ENCODE measurements at regions not wholly inside any gene's neighbourhood (a gene's known extent, or its start where the extent isn't known, plus 50 kb on each side); places are given as distances from the start of the nearest gene placed in this dataset.

DNA sequence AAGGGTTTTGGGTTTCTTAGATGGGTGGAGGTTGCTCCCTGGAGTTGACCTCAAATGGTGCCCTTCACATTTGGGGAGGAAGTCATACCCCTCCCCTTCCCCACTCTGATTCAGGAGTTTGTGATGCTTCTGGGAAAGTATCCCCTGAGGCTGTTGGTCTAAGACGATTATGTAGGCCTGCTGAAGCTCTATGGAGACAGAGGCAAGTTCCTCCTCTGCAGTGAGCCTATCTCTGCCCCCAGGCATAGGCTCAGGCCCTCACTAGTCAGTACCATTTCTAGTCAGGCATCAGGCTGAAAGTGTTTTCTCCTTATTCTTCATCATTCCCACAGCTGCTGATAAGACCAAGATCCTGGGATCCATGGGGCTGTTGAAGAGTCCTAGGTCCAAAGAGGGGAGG lies 271.6 kb upstream of the NUDT12 start:
- POLR2A ChIA-PET = no interaction called here
- no peaks in the 10 kb centered on the region; a peak in 1 of 4 replicates for H3K4me1 ChIP-seq (ENCODE audit: control insufficient read depth in 1 of 2, insufficient read depth in 2 of 2, low read depth in 1 of 2, low read length in 1 of 2)
- no peaks in the 10 kb centered on the region for H3K36me3 ChIP-seq (replicated peaks in 1 of 2; ENCODE audit: control insufficient read depth in 1 of 2, insufficient read depth in 2 of 2, low read length in 1 of 2)
- no peak overlapping the region for H3K9ac ChIP-seq
- H3K9me3 ChIP-seq = no peaks in the 10 kb centered on the region
- CTCF ChIA-PET = interaction anchor here (0.8 to 1.7 kb wide), 2 partner anchors 10 to 26 kb away, joined by 3 to 5 read pairs; no protein-coding TSS in a partner anchor
- no peaks in the 10 kb centered on the region for H4K20me1 ChIP-seq (ENCODE audit: insufficient read depth)
- no peaks in the 10 kb centered on the region for H3K79me2 ChIP-seq (ENCODE audit: insufficient read depth)
- H3F3A ChIP-seq (replicated peaks; ENCODE audit: insufficient read depth) = no peaks in the 10 kb centered on the region
- WGBS (ENCODE audit: low lambda C conversion rate) = no CpG with 5 or more reads among the region's 1 CpG
- no peak overlapping the region for H3K4me2 ChIP-seq
- no peaks in the 10 kb centered on the region for H3K27me3 ChIP-seq (ENCODE audit: insufficient read depth)
- H3K27ac ChIP-seq (ENCODE audit: low read depth in 2 of 2, low read length in 1 of 2) = no peak overlapping the region
- H2AFZ ChIP-seq (ENCODE audit: low read depth) = no peak overlapping the region
- no peak for DNase-seq
- no peak overlapping the region for H3K4me3 ChIP-seq (ENCODE audit: low read depth in 2 of 2, low read length in 1 of 2)
- H3K9me2 ChIP-seq = no peaks in the 10 kb centered on the region
- TF ChIP-seq, protein P1, sequence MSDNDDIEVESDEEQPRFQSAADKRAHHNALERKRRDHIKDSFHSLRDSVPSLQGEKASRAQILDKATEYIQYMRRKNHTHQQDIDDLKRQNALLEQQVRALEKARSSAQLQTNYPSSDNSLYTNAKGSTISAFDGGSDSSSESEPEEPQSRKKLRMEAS (IDR thresholded peaks at IDR 0.05; ENCODE audit: low read depth) = no peak
- no peak for TF ChIP-seq TEAD4 (IDR thresholded peaks at IDR 0.05; ENCODE audit: borderline replicate concordance, insufficient read depth)
- TF ChIP-seq FOXJ3 (CRISPR knock-in tag; IDR thresholded peaks at IDR 0.05) = no peak
- no peak for TF ChIP-seq REST (IDR thresholded peaks at IDR 0.05; ENCODE audit: low read depth, low read length)
- no peak for TF ChIP-seq TAF1 (IDR thresholded peaks at IDR 0.05; ENCODE audit: borderline replicate concordance, low read depth, low read length)
- TF ChIP-seq JUND (IDR thresholded peaks at IDR 0.05) = no peak
- TF ChIP-seq YY1 (IDR thresholded peaks at IDR 0.05; ENCODE audit: low read depth) = no peak
- TF ChIP-seq, protein P2, sequence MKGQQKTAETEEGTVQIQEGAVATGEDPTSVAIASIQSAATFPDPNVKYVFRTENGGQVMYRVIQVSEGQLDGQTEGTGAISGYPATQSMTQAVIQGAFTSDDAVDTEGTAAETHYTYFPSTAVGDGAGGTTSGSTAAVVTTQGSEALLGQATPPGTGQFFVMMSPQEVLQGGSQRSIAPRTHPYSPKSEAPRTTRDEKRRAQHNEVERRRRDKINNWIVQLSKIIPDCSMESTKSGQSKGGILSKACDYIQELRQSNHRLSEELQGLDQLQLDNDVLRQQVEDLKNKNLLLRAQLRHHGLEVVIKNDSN (IDR thresholded peaks at IDR 0.05; ENCODE audit: borderline replicate concordance, low read depth) = no peak
- no peak for TF ChIP-seq ELF1 (IDR thresholded peaks at IDR 0.05)
- no peak for TF ChIP-seq EZH2phosphoT487 (IDR thresholded peaks at IDR 0.05; ENCODE audit: borderline replicate concordance, low read depth)
- TF ChIP-seq, protein P3, sequence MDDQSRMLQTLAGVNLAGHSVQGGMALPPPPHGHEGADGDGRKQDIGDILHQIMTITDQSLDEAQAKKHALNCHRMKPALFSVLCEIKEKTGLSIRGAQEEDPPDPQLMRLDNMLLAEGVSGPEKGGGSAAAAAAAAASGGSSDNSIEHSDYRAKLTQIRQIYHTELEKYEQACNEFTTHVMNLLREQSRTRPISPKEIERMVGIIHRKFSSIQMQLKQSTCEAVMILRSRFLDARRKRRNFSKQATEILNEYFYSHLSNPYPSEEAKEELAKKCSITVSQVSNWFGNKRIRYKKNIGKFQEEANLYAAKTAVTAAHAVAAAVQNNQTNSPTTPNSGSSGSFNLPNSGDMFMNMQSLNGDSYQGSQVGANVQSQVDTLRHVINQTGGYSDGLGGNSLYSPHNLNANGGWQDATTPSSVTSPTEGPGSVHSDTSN (IDR thresholded peaks at IDR 0.05) = no peak
- TF ChIP-seq SIN3A (IDR thresholded peaks at IDR 0.05; ENCODE audit: borderline replicate concordance, low read depth, low read length) = no peak
- TF ChIP-seq, protein P4, sequence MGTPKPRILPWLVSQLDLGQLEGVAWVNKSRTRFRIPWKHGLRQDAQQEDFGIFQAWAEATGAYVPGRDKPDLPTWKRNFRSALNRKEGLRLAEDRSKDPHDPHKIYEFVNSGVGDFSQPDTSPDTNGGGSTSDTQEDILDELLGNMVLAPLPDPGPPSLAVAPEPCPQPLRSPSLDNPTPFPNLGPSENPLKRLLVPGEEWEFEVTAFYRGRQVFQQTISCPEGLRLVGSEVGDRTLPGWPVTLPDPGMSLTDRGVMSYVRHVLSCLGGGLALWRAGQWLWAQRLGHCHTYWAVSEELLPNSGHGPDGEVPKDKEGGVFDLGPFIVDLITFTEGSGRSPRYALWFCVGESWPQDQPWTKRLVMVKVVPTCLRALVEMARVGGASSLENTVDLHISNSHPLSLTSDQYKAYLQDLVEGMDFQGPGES (IDR thresholded peaks at IDR 0.05; ENCODE audit: low read depth, low read length) = no peak
- TF ChIP-seq, protein P5, sequence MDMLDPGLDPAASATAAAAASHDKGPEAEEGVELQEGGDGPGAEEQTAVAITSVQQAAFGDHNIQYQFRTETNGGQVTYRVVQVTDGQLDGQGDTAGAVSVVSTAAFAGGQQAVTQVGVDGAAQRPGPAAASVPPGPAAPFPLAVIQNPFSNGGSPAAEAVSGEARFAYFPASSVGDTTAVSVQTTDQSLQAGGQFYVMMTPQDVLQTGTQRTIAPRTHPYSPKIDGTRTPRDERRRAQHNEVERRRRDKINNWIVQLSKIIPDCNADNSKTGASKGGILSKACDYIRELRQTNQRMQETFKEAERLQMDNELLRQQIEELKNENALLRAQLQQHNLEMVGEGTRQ (IDR thresholded peaks at IDR 0.05; ENCODE audit: borderline replicate concordance, low read depth, low read length) = no peak
- TF ChIP-seq FOSL2 (IDR thresholded peaks at IDR 0.05; ENCODE audit: borderline replicate concordance, low read depth) = no peak
- no peak for TF ChIP-seq NFIC (IDR thresholded peaks at IDR 0.05; ENCODE audit: borderline replicate concordance)
- TF ChIP-seq MEF2A (IDR thresholded peaks at IDR 0.05; ENCODE audit: borderline replicate concordance, low read depth) = no peak
- TF ChIP-seq POLR2AphosphoS5 (IDR thresholded peaks at IDR 0.05; ENCODE audit: low read depth, low read length) = no peak
- TF ChIP-seq RXRA (IDR thresholded peaks at IDR 0.05; ENCODE audit: borderline replicate concordance, low read depth) = no peak
- TF ChIP-seq GABPA (IDR thresholded peaks at IDR 0.05; ENCODE audit: low read depth) = no peak
